CD4-positive, CD25-positive, alpha-beta regulatory T cell (primary cell): ENCODE measurements at regions not wholly inside any gene's neighbourhood (a gene's known extent, or its start where the extent isn't known, plus 50 kb on each side); places are given as distances from the start of the nearest gene placed in this dataset.

Experiments used
- ATAC-seq, 2 donors: fragments of 150-1000 bp; cut with Tn5 transposase; one replicate each; pipeline ENCODE4 v1.10.0; 2021; ENCODE audit warnings: low read depth in 2 of 2, moderate number of reproducible peaks in 2 of 2, moderate library complexity in 1 of 2
- DNase-seq, 3 donors: peaks; one replicate each; pipeline versions ENCODE4 v3.0.0 to v3.0.0-alpha.2; 2012 to 2022; ENCODE audit warnings: mixed read lengths in 1 of 3
- H3K27ac ChIP-seq: one replicate; pipeline ENCODE4 v1.7.0; 2013; ENCODE audit warnings: mild to moderate bottlenecking, low read length; ENCODE audit not compliant: insufficient read depth, poor library complexity, severe bottlenecking
- H3K27me3 ChIP-seq: one replicate; pipeline ENCODE4 v1.7.0; 2013; ENCODE audit warnings: low read length; ENCODE audit not compliant: control insufficient read depth, insufficient read depth
- H3K36me3 ChIP-seq: one replicate; pipeline ENCODE4 v1.7.0; 2013; ENCODE audit warnings: mild to moderate bottlenecking, low read length, moderate library complexity; ENCODE audit not compliant: control insufficient read depth, insufficient read depth
- H3K4me1 ChIP-seq: 2 replicates; pipeline ENCODE4 v1.7.0; 2013; ENCODE audit warnings: mild to moderate bottlenecking, low read length; ENCODE audit not compliant: insufficient read depth, control insufficient read depth, poor library complexity, severe bottlenecking
- H3K4me3 ChIP-seq: one replicate; pipeline ENCODE4 v1.7.0; 2013; ENCODE audit warnings: low read depth, mild to moderate bottlenecking, low read length, moderate library complexity
- H3K9me3 ChIP-seq, 2 experiments: 1 replicate in 1 of 2; 2 replicates in 1 of 2; pipeline ENCODE4 v1.7.0; 2013; ENCODE audit warnings: low read length in 2 of 2, mild to moderate bottlenecking in 1 of 2, moderate library complexity in 1 of 2; ENCODE audit not compliant: control insufficient read depth in 2 of 2
- H3K27ac Mint-ChIP-seq, 3 donors: one replicate each; pipeline ENCODE4 v1.8.0; 2020 to 2022; ENCODE audit warnings: mild to moderate bottlenecking in 3 of 3, mixed read lengths in 3 of 3, moderate library complexity in 2 of 3
- H3K27me3 Mint-ChIP-seq: one replicate; pipeline ENCODE4 v1.8.0; 2022; ENCODE audit warnings: mild to moderate bottlenecking, mixed read lengths
- H3K36me3 Mint-ChIP-seq: one replicate; pipeline ENCODE4 v1.8.0; 2020; ENCODE audit warnings: mixed read lengths
- H3K4me1 Mint-ChIP-seq, 4 donors: one replicate each; pipeline ENCODE4 v1.8.0; 2020 to 2022; ENCODE audit warnings: mixed read lengths in 4 of 4, mild to moderate bottlenecking in 1 of 4
- H3K4me3 Mint-ChIP-seq, 4 donors: one replicate each; pipeline ENCODE4 v1.8.0; 2020 to 2022; ENCODE audit warnings: mild to moderate bottlenecking in 4 of 4, mixed read lengths in 4 of 4, moderate library complexity in 3 of 4
- H3K9me3 Mint-ChIP-seq, 7 donors: one replicate each; pipeline ENCODE4 v1.8.0; 2020 to 2022; ENCODE audit warnings: mixed read lengths in 7 of 7, mild to moderate bottlenecking in 3 of 7, moderate library complexity in 2 of 7

DNA sequence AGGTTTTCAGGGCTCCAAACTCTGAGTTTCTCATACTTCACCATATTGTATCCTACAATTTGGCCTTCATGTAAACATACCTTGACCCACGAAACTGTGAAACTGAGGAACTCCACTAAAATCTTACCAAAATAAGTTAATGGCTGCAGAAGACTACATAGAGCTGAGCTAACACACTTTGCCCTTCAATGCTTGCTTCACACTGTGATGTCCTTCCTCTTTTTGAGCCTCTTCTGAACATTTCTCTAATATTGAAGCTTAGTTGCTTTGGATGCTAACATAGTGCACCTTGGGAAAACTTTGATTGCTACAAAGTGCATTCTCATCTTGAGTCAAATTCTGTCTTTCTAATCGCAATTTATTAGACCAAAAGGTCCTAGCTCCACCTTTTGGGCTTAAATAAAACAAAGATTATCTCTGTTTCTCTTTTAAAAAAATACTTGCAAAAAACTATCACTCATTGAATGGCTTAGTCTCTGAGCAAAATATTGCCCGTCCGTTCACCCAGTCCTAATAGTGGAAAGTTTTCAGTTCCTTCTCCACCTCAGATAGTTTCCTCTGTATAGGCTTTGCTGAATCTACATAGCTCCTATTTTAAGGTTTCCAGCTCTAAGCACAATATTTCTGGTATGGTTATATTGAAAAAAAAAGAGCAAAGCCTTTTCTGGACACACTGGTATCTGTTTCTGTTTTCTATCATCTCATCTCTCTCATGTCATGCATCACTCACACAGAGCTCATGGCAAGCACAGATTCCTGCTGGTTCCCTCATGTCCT lies 494.6 kb downstream of the RFPL4B start:
- no peak for ATAC-seq

GRCh38 chr6:112842330-112842685 lies 495.2 kb downstream of the RFPL4B start:
- ATAC-seq (no peak), DNase-seq (no peak)
- H3K9me3 Mint-ChIP-seq = peaks cover 0 to 4% (median 2%) of the 10 kb centered on the region in 7 donors
- H3K4me3 Mint-ChIP-seq = no peak overlapping the region
- H3K27me3 ChIP-seq = no peaks in the 10 kb centered on the region
- H3K9me3 ChIP-seq = no peaks in the 10 kb centered on the region
- no peak overlapping the region for H3K4me3 ChIP-seq
- no peaks in the 10 kb centered on the region for H3K4me1 Mint-ChIP-seq
- H3K27ac Mint-ChIP-seq = no peak overlapping the region
- no peaks in the 10 kb centered on the region for H3K27me3 Mint-ChIP-seq
- no peak overlapping the region for H3K27ac ChIP-seq
- H3K4me1 ChIP-seq = no peaks in the 10 kb centered on the region
- no peaks in the 10 kb centered on the region for H3K36me3 Mint-ChIP-seq
- no peaks in the 10 kb centered on the region for H3K36me3 ChIP-seq

More for the DNA sequence above, 494.6 kb downstream of the RFPL4B start:
- H3K27ac Mint-ChIP-seq = no peak overlapping the region
- Histone ChIP-seq H3K9me3 (no peaks in the 10 kb centered on the region), H3K4me1 (no peaks in the 10 kb centered on the region), H3K36me3 (no peaks in the 10 kb centered on the region), H3K27ac (no peak overlapping the region), H3K27me3 (no peaks in the 10 kb centered on the region), H3K4me3 (no peak overlapping the region)
- DNase-seq = no peak
- no peaks in the 10 kb centered on the region for H3K27me3 Mint-ChIP-seq
- no peak overlapping the region for H3K4me3 Mint-ChIP-seq
- H3K4me1 Mint-ChIP-seq = no peaks in the 10 kb centered on the region
- no peaks in the 10 kb centered on the region for H3K36me3 Mint-ChIP-seq
- peaks cover 0 to 4% (median 2%) of the 10 kb centered on the region in 7 donors for H3K9me3 Mint-ChIP-seq

- Mint-ChIP-seq H3K9me3 (peaks cover 0 to 6% (median 0%) of the 10 kb centered on the region in 7 donors), H3K27ac (no peak overlapping the region), H3K4me1 (no peaks in the 10 kb centered on the region), H3K4me3 (no peak overlapping the region), H3K36me3 (no peaks in the 10 kb centered on the region), H3K27me3 (no peaks in the 10 kb centered on the region)
- Histone ChIP-seq H3K27ac (no peak overlapping the region), H3K4me3 (no peak overlapping the region), H3K4me1 (no peaks in the 10 kb centered on the region), H3K27me3 (no peaks in the 10 kb centered on the region), H3K36me3 (no peaks in the 10 kb centered on the region), H3K9me3 (no peaks in the 10 kb centered on the region)
- DNase-seq (no peak), ATAC-seq (no peak)
These were observed 499.6 kb downstream of the RFPL4B start for GRCh38 chr6:112846681-112847080.

DNA sequence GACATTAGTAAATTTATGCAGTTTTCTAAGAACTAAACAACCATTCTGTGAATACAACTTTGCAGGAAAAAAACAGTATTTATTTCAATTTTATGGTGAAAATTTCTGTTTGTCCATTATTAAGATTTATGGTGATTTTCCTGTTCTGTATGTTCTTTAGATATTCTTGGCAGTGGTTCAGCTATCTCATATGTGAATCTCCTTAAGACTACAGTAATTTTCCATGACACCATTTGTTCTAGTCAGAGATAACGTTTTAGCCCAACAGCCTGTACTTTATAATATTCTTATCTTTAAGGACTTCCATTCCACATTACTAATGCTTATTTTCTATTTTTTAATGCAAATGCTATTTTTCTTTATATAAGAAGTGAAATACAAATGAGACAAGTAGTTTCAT lies 504.0 kb downstream of the RFPL4B start:
- Histone ChIP-seq H3K4me1 (no peaks in the 10 kb centered on the region), H3K4me3 (no peak overlapping the region), H3K27me3 (no peaks in the 10 kb centered on the region), H3K27ac (no peak overlapping the region), H3K36me3 (no peaks in the 10 kb centered on the region), H3K9me3 (no peaks in the 10 kb centered on the region)
- Mint-ChIP-seq H3K4me1 (no peaks in the 10 kb centered on the region), H3K9me3 (peaks cover 0 to 2% (median 0%) of the 10 kb centered on the region in 7 donors), H3K36me3 (no peaks in the 10 kb centered on the region), H3K27ac (no peak overlapping the region), H3K27me3 (no peaks in the 10 kb centered on the region), H3K4me3 (no peak overlapping the region)
- DNase-seq (no peak), ATAC-seq (no peak)

DNA sequence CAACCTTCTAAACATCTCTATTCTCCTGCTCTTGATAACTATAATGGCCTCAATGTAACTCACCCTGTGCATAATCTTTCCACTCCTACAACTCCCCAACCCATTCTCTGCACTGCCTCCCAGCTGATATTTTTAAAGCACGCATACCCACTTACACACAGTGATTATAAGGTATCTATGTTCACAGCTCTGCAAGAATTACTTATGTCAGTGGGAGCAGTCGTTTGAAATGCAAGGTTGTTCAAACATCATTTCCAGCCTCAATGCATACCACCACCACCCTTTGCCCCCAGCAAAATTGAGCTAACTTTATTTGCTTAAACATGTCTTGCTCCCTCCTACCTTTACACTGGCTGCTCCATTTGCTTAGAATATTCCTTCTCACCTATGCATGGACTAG lies 506.0 kb downstream of the RFPL4B start:
- Mint-ChIP-seq H3K9me3 (peaks cover 0 to 4% (median 2%) of the 10 kb centered on the region in 7 donors), H3K4me3 (no peak overlapping the region), H3K36me3 (no peaks in the 10 kb centered on the region), H3K4me1 (no peaks in the 10 kb centered on the region), H3K27me3 (no peaks in the 10 kb centered on the region), H3K27ac (no peak overlapping the region)
- no peaks in the 10 kb centered on the region for H3K4me1 ChIP-seq
- no peak for ATAC-seq
- no peak for DNase-seq
- no peaks in the 10 kb centered on the region for H3K27me3 ChIP-seq
- H3K9me3 ChIP-seq = no peaks in the 10 kb centered on the region
- H3K4me3 ChIP-seq = no peak overlapping the region
- no peak overlapping the region for H3K27ac ChIP-seq
- no peaks in the 10 kb centered on the region for H3K36me3 ChIP-seq

DNA sequence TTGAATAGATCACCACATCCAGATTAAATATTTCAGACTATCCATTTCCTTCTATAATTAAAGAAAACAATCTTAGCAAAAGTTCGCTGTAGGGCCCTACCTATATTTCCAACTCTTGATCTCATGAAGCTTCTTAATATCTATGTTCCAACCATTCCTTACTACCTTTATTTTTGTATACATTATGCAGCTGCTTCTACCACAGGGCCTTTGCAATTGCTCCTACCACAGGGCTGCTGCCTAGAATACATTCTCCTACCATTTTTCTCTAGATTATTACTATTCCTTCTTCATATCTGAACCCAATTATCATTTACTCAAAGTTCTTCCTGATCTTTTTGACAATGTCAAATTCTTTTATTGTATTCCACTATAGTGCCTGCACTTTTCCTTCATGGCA lies 516.6 kb downstream of the RFPL4B start:
- Mint-ChIP-seq H3K4me3 (no peak overlapping the region), H3K36me3 (no peaks in the 10 kb centered on the region), H3K27me3 (no peaks in the 10 kb centered on the region), H3K9me3 (peaks cover 0 to 9% (median 5%) of the 10 kb centered on the region in 7 donors), H3K4me1 (no peaks in the 10 kb centered on the region), H3K27ac (no peak overlapping the region)
- no peaks in the 10 kb centered on the region for H3K4me1 ChIP-seq
- no peaks in the 10 kb centered on the region for H3K36me3 ChIP-seq
- H3K27me3 ChIP-seq = no peaks in the 10 kb centered on the region
- H3K9me3 ChIP-seq = no peaks in the 10 kb centered on the region
- no peak for ATAC-seq
- DNase-seq = no peak
- no peak overlapping the region for H3K27ac ChIP-seq
- no peak overlapping the region for H3K4me3 ChIP-seq

- no peaks in the 10 kb centered on the region for H3K4me1 ChIP-seq
- DNase-seq = no peak
- no peaks in the 10 kb centered on the region for H3K4me1 Mint-ChIP-seq
- no peak overlapping the region for H3K4me3 ChIP-seq
- H3K9me3 Mint-ChIP-seq = peaks cover 0 to 15% (median 5%) of the 10 kb centered on the region in 7 donors
- ATAC-seq = no peak
- H3K27me3 ChIP-seq = no peaks in the 10 kb centered on the region
- H3K36me3 Mint-ChIP-seq = no peaks in the 10 kb centered on the region
- no peak overlapping the region for H3K27ac Mint-ChIP-seq
- no peak overlapping the region for H3K27ac ChIP-seq
- H3K4me3 Mint-ChIP-seq = no peak overlapping the region
- H3K27me3 Mint-ChIP-seq = no peaks in the 10 kb centered on the region
- H3K9me3 ChIP-seq = no peaks in the 10 kb centered on the region
- no peaks in the 10 kb centered on the region for H3K36me3 ChIP-seq
These were observed 518.0 kb downstream of the RFPL4B start for GRCh38 chr6:112865131-112865530.

- Histone ChIP-seq H3K4me3 (no peak overlapping the region), H3K36me3 (no peaks in the 10 kb centered on the region), H3K4me1 (no peaks in the 10 kb centered on the region), H3K27ac (no peak overlapping the region), H3K27me3 (no peaks in the 10 kb centered on the region), H3K9me3 (no peaks in the 10 kb centered on the region)
- Mint-ChIP-seq H3K4me1 (no peaks in the 10 kb centered on the region), H3K27me3 (no peaks in the 10 kb centered on the region), H3K27ac (no peak overlapping the region), H3K9me3 (peaks cover 0 to 23% (median 4%) of the 10 kb centered on the region in 7 donors), H3K36me3 (no peaks in the 10 kb centered on the region), H3K4me3 (no peak overlapping the region)
- no peak for DNase-seq
- no peak for ATAC-seq
These were observed 527.8 kb downstream of the RFPL4B start for GRCh38 chr6:112874881-112875280.
